Caki2 (cell line): ENCODE measurements at regions not wholly inside any gene's neighbourhood (a gene's known extent, or its start where the extent isn't known, plus 50 kb on each side); places are given as distances from the start of the nearest gene placed in this dataset.
"Not testable (repeated sequence)": the region's sequence is repeated elsewhere in the genome, so short reads cannot be mapped to it uniquely, and the experiment has no call there.

Experiments
- DNase-seq: peaks from one replicate; pipeline ENCODE4 v3.0.0-alpha.2; 2015; ENCODE audit warnings: low read depth
- in situ Hi-C: cut with HindIII; loops from 2 replicates; pipeline ENCODE4 v1.10.0; 2016; ENCODE audit warnings: low sequenced_read_pairs, low pct_unique_long_range_greater_than_20kb, mixed read lengths

GRCh38 chr16:54985156-54985555, 54.5 kb downstream of the IRX5 start:
- DNase-seq = no peak
- in situ Hi-C loops = no loop called here

DNA sequence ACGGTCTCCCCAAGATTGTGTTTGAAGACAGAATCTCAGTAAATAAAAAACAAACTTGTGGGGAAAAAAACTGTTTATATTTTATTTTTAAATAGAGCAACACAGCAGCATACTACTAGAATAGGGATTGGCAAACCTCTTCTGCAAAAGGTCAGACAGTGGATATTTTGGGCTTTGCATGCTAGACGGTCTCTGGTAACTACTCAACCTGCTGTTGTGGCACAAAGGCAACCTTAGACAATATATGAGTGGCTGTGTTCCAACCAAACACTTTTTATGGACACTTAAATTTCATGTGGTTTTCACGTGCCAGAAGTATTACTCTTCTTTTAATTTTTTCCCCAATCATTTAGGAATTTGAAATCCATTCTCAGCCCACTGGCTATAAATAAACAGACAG, 55.0 kb downstream of the IRX5 start:
- in situ Hi-C loops = no loop called here

GRCh38 chr16:54986409-54986808, 55.7 kb downstream of the IRX5 start:
- no peak for DNase-seq
- in situ Hi-C loops = no loop called here

More for the DNA sequence above, 55.0 kb downstream of the IRX5 start:
- DNase-seq = no peak

DNA sequence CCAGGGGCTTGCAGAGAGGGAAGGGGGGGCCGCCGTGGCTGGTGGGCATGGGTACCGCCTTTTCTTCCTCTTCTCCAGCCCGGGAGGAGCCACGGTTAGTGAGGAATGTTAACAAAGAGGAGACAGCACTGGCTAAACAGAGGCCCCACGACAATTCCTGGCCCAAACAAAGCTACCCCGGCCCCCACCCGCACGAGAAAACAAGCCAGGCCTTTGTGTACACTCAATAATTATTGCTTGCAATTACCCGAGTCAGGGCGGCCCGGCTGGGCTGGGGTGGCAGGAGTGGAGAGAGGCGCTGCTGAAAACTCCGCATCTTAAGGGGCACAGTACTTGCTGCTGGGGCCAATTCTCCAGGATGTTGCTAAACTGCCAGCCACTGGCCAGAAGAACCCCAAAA, 56.4 kb downstream of the IRX5 start:
- DNase-seq = no peak
- in situ Hi-C loops = no loop called here

GRCh38 chr16:54991525-54991924, 60.9 kb downstream of the IRX5 start:
- in situ Hi-C loops = no loop called here

GRCh38 chr16:54991946-54992345, 61.3 kb downstream of the IRX5 start:
- DNase-seq, in situ Hi-C loops: not testable (repeated sequence)

More at GRCh38 chr16:54991525-54991924, 60.9 kb downstream of the IRX5 start:
- DNase-seq = no peak

GRCh38 chr16:54993106-54993895, 62.6 kb downstream of the IRX5 start:
- DNase-seq = no peak
- in situ Hi-C loops = no loop called here

GRCh38 chr16:54996186-54996585, 65.5 kb downstream of the IRX5 start:
- in situ Hi-C loops = no loop called here
- no peak for DNase-seq

DNA sequence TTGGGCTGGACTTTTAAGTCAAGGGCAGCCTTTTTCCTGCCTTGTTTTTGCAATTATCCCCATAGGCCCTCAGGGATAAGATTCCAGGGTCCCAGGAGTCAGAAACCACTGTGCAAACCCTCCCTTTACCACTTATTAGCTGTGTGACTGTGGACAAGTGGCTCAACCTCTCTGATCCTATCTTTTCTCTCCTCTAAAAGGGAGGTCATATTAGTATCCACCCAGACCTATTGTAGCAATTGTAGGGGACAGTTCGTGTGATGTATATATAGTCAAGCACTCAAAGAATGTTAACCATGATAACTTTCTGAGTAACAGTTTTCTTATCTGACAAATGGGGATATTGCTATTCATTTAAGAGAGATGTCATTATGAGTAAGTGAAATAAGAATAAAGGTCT, 68.2 kb downstream of the IRX5 start:
- in situ Hi-C loops = no loop called here
- DNase-seq = no peak

DNA sequence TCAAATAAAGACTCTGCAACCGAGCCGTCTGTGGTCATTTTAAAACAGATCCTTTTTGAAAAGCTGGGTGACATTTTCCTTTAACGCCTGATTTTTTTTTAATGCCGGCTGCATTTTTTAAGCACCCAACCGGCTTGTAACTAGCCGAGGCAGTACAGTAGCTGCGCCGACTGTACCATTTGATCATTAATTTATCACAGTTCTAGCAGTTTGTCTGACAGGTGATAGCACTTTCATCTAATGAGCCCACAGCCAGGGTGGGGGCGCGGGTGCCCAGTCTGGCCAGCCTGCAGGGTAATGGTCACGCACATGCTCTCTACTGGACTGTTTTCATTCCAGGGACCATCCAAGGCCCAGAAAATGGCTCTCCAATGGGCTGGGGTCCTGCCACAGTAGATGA, 68.8 kb downstream of the IRX5 start:
- DNase-seq = no peak
- in situ Hi-C loops = no loop called here

DNA sequence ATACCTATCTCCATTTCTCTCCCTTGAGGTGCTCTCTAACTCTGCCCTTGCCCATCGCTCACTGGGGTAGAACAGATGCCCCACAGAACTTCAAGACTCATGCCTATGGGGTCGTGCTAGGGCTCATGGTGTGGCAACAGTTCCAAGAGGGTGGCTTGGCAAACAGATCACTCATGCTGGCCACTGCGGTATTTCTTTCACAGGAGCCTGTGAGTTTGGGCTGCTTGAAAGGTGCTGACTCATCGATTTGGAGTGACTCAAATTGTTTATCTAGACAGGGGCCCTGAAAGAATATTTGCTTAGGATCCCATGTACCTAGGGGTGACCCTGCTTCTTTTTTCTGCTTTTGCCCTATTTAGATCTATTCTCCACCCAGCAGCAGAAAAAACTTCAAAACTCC, 69.9 kb downstream of the IRX5 start:
- peak; percentile 10 for DNase-seq
- in situ Hi-C loops = no loop called here

- DNase-seq = no peak
- in situ Hi-C loops = no loop called here
These were observed 71.3 kb downstream of the IRX5 start for GRCh38 chr16:55001931-55002330.

GRCh38 chr16:55002419-55002818, 71.8 kb downstream of the IRX5 start:
- in situ Hi-C loops = no loop called here

GRCh38 chr16:55003306-55003705, 72.6 kb downstream of the IRX5 start:
- in situ Hi-C loops = no loop called here
- DNase-seq = no peak

More at GRCh38 chr16:55002419-55002818, 71.8 kb downstream of the IRX5 start:
- DNase-seq = no peak

DNA sequence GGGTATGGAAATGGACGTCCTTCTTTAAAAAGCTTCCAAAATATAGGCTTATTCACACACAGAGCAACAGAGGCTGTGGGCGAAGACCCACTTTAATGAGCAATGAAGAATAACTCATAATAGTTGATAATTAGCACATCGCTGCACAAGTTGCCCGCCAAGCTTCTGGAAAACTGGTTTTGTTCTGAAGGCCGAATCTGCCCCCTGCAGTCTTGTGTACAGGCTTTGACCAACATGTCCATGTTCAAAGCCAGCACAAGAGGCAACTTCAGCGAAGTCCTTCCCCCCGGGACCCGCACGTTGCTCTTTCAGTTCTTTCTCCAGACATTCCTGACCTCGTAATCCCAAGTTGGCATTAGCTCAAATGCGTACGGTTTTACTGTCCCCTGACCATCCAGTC, 73.3 kb downstream of the IRX5 start:
- DNase-seq = no peak
- in situ Hi-C loops = no loop called here

DNA sequence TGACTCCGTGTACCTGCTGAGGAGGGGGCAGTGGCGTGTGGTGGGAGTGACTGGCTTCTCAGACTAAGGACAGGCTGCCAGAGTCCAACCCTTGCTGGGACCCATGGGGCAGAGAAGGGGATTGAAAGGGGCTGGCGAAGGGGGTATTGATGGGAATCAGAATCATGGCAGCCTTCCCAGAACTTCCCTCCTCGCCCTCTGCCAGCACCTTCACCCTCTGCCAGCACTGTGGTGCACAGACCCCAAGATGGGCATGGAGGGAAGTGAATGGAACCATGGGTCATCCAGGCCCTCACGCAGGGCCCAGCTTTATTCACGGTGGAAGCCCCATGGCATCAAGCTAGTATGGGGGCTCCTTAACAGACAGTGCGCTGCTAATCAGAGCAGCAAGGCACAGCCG, 76.8 kb downstream of the IRX5 start:
- in situ Hi-C loops = no loop called here
- no peak for DNase-seq

GRCh38 chr16:55008836-55009510, 78.3 kb downstream of the IRX5 start:
- no peak for DNase-seq
- in situ Hi-C loops = no loop called here

- in situ Hi-C loops = no loop called here
- no peak for DNase-seq
These were observed 78.9 kb downstream of the IRX5 start for GRCh38 chr16:55009581-55009980.

- in situ Hi-C loops = no loop called here
- DNase-seq = no peak
These were observed 80.0 kb downstream of the IRX5 start for GRCh38 chr16:55010492-55011160.
